Panc1 (cell line): ENCODE measurements at regions not wholly inside any gene's neighbourhood (a gene's known extent, or its start where the extent isn't known, plus 50 kb on each side); places are given as distances from the start of the nearest gene placed in this dataset.

Experiments used
- ATAC-seq: fragments of 200-7000 bp; cut with Tn5 transposase; 2 replicates; pipeline ENCODE4 v1.9.1; 2020; ENCODE audit warnings: mild to moderate bottlenecking, moderate library complexity
- BruUV-seq: library from RNA; stranded (reverse); fragments of 400-500 nt; replicated peaks from 2 replicates; lab custom pipeline; 2021; lab: Mats Ljungman, UMichigan
- CTCF ChIA-PET: fragments of 300-600 bp; sonication (Branson Sonifier 250); formaldehyde crosslinking; loops from one replicate; lab custom pipeline; 2022; ENCODE audit warnings: antibody characterized with exemption; lab: Charles Lee
- POLR2A ChIA-PET: fragments of 300-600 bp; sonication (Branson Sonifier 250); formaldehyde crosslinking; loops from one replicate; lab custom pipeline; 2022; ENCODE audit warnings: antibody characterized with exemption; lab: Charles Lee
- DNase-seq: peaks from one replicate; pipeline ENCODE4 v3.0.0-alpha.2; 2010; ENCODE audit warnings: low read depth, low spot score
- H3K27ac ChIP-seq: 2 replicates; pipeline ENCODE4 v1.5.1; 2011; ENCODE audit warnings: mild to moderate bottlenecking, low read length, inconsistent platforms
- H3K27me3 ChIP-seq: fragments of 200-500 bp; sonication (Bioruptor generic); 2 replicates; pipeline ENCODE4 v1.6.0; 2014; ENCODE audit warnings: low read length, inconsistent platforms; ENCODE audit not compliant: control insufficient read depth, insufficient read depth
- H3K36me3 ChIP-seq: fragments of 200-500 bp; sonication (Bioruptor generic); 2 replicates; pipeline ENCODE4 v1.5.1; 2014; ENCODE audit warnings: inconsistent platforms, mild to moderate bottlenecking, low read length, moderate library complexity; ENCODE audit not compliant: control insufficient read depth, insufficient read depth
- H3K4me1 ChIP-seq: 2 replicates; pipeline ENCODE4 v1.5.1; 2011; ENCODE audit warnings: inconsistent platforms, mild to moderate bottlenecking, low read length, moderate library complexity; ENCODE audit not compliant: control insufficient read depth, insufficient read depth
- H3K4me3 ChIP-seq, 2 experiments: 2 replicates each; pipeline ENCODE4 v1.5.1; 2011 to 2012; ENCODE audit warnings: low read depth in 2 of 2, low read length in 2 of 2, mild to moderate bottlenecking in 2 of 2, inconsistent platforms in 1 of 2, moderate library complexity in 1 of 2
- H3K9me3 ChIP-seq: fragments of 200-500 bp; sonication (Bioruptor generic); 2 replicates; pipeline ENCODE4 v1.5.1; 2014; ENCODE audit warnings: low read depth, mild to moderate bottlenecking, inconsistent platforms, low read length, moderate library complexity; ENCODE audit not compliant: control insufficient read depth, insufficient read depth
- CTCF ChIP-seq: fragments of 450-650 bp; IDR thresholded peaks from 2 replicates; pipeline ENCODE4 v1.5.1; 2017; ENCODE audit warnings: mild to moderate bottlenecking
- POLR2AphosphoS5 ChIP-seq: IDR thresholded peaks from 2 replicates; pipeline ENCODE4 v1.6.1; 2012; ENCODE audit warnings: mild to moderate bottlenecking, low read depth, low read length, moderate library complexity
- SIN3A ChIP-seq: IDR thresholded peaks from 2 replicates; pipeline ENCODE4 v1.6.1; 2012; ENCODE audit warnings: low read depth, mild to moderate bottlenecking, low read length, moderate library complexity, borderline replicate concordance; ENCODE audit not compliant: insufficient read depth
- TCF7L2 ChIP-seq: IDR thresholded peaks from 2 replicates; pipeline ENCODE4 v1.6.1; 2011; ENCODE audit warnings: mild to moderate bottlenecking, low read depth, low read length, inconsistent platforms
- in situ Hi-C: cut with HindIII; loops from 2 replicates; pipeline ENCODE4 v1.10.0; 2016; ENCODE audit warnings: low sequenced_read_pairs, low pct_unique_long_range_greater_than_20kb
- intact Hi-C: fragments of 100-400 bp; cut with micrococcal nuclease; formaldehyde crosslinking; loops from one replicate; pipeline ENCODE4 v1.10.0; 2022; ENCODE audit not compliant: unreplicated experiment
- TF ChIP-seq, protein P1 (sequence below), 2 experiments: IDR thresholded peaks; 2 replicates each; pipeline ENCODE4 v1.6.1; 2011 to 2012; ENCODE audit warnings: low read depth in 2 of 2, control low read depth in 1 of 2, low read length in 1 of 2, mild to moderate bottlenecking in 1 of 2, moderate library complexity in 1 of 2; ENCODE audit not compliant: insufficient read depth in 1 of 2

GRCh38 chr13:52974711-52975110, 53.9 kb upstream of the OLFM4 start:
- intact Hi-C loops (no loop called here), in situ Hi-C loops (no loop called here)
- no peak for ATAC-seq
- no peak for DNase-seq
- no peak overlapping the region for H3K27ac ChIP-seq
- POLR2A ChIA-PET, result no interaction called here
- no peaks in the 10 kb centered on the region for H3K36me3 ChIP-seq
- no peaks in the 10 kb centered on the region; the same call in 1 of the 2 replicates for H3K27me3 ChIP-seq
- CTCF ChIA-PET, result no interaction called here
- no TSS peak for BruUV-seq
- no peak for TF ChIP-seq POLR2AphosphoS5
- TF ChIP-seq, protein P1, sequence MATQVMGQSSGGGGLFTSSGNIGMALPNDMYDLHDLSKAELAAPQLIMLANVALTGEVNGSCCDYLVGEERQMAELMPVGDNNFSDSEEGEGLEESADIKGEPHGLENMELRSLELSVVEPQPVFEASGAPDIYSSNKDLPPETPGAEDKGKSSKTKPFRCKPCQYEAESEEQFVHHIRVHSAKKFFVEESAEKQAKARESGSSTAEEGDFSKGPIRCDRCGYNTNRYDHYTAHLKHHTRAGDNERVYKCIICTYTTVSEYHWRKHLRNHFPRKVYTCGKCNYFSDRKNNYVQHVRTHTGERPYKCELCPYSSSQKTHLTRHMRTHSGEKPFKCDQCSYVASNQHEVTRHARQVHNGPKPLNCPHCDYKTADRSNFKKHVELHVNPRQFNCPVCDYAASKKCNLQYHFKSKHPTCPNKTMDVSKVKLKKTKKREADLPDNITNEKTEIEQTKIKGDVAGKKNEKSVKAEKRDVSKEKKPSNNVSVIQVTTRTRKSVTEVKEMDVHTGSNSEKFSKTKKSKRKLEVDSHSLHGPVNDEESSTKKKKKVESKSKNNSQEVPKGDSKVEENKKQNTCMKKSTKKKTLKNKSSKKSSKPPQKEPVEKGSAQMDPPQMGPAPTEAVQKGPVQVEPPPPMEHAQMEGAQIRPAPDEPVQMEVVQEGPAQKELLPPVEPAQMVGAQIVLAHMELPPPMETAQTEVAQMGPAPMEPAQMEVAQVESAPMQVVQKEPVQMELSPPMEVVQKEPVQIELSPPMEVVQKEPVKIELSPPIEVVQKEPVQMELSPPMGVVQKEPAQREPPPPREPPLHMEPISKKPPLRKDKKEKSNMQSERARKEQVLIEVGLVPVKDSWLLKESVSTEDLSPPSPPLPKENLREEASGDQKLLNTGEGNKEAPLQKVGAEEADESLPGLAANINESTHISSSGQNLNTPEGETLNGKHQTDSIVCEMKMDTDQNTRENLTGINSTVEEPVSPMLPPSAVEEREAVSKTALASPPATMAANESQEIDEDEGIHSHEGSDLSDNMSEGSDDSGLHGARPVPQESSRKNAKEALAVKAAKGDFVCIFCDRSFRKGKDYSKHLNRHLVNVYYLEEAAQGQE (IDR thresholded peaks at IDR 0.05; ENCODE audit: insufficient read depth in 1 of 2, low read depth in 2 of 2, low read length in 1 of 2), result no peak
- no peak for TF ChIP-seq TCF7L2
- no peak for TF ChIP-seq CTCF
- no peak for TF ChIP-seq SIN3A
- no peaks in the 10 kb centered on the region for H3K4me1 ChIP-seq
- no peaks in the 10 kb centered on the region for H3K9me3 ChIP-seq
- no peak overlapping the region for H3K4me3 ChIP-seq

DNA sequence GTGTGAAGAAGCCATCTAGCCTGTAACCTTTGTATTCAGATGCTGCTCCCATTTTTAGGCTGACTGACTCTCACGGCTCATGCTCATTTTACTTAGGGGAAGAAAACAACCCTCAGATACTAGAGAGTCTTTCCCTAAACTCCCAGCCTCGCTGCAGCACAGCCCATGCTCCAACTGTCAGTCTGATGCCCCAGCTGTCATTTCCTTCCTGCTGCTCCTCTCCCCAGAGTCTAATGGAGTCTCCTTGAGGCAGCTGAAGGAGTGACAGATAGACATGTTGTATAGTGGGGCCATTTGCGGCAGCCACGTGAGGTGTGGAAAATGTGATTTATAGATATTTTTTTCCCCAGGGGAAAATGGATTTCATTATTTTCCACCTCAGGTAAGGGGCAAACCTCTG, 59.2 kb upstream of the OLFM4 start:
- Histone ChIP-seq H3K9me3 (no peaks in the 10 kb centered on the region), H3K27ac (no peak overlapping the region), H3K4me3 (no peak overlapping the region), H3K4me1 (no peaks in the 10 kb centered on the region), H3K27me3 (no peaks in the 10 kb centered on the region; the same call in 1 of the 2 replicates), H3K36me3 (no peaks in the 10 kb centered on the region)
- CTCF ChIA-PET, result no interaction called here
- DNase-seq (no peak), ATAC-seq (no peak)
- BruUV-seq, result no TSS peak
- in situ Hi-C loops, result no loop called here
- intact Hi-C loops, result no loop called here
- POLR2A ChIA-PET, result no interaction called here
- TF ChIP-seq CTCF (no peak), TCF7L2 (no peak), SIN3A (no peak), POLR2AphosphoS5 (no peak)
- TF ChIP-seq, protein P1 (IDR thresholded peaks at IDR 0.05; ENCODE audit: insufficient read depth in 1 of 2, low read depth in 2 of 2, low read length in 1 of 2), result no peak
